Body of pancreas (tissue), 4 donors: ENCODE measurements at regions not wholly inside any gene's neighbourhood (a gene's known extent, or its start where the extent isn't known, plus 50 kb on each side); places are given as distances from the start of the nearest gene placed in this dataset.

Experiments used
- ATAC-seq: fragments of 150-250 bp; one replicate; pipeline ENCODE4 v1.9.1; 2016
- DNase-seq, 4 donors: peaks; one replicate each; pipeline ENCODE4 v3.0.0-alpha.2; 2019
- H3K27ac ChIP-seq, 4 donors: fragments of 200-600 bp; sonication (generic); 1 replicate in 3 of 4; 2 replicates in 1 of 4; pipeline versions ENCODE4 v1.5.1 to v1.6.1; 2016 to 2019; ENCODE audit warnings: mild to moderate bottlenecking in 1 of 4, mixed read lengths in 1 of 4, moderate library complexity in 1 of 4
- H3K27me3 ChIP-seq, 2 donors: fragments of 200-600 bp; sonication (generic); one replicate each; pipeline ENCODE4 v1.6.0; 2016; ENCODE audit warnings: mild to moderate bottlenecking in 1 of 2
- H3K36me3 ChIP-seq, 2 donors: fragments of 200-600 bp; sonication (generic); replicated peaks in 1 of 2; 2 replicates each; pipeline ENCODE4 v1.5.1; 2016; ENCODE audit warnings: low read depth in 2 of 2; ENCODE audit not compliant: insufficient read depth in 1 of 2
- H3K4me1 ChIP-seq: fragments of 200-600 bp; sonication (generic); one replicate; pipeline ENCODE4 v1.6.0; 2016
- H3K4me3 ChIP-seq, 2 donors: fragments of 200-600 bp; sonication (generic); 1 replicate in 1 of 2; 2 replicates in 1 of 2; pipeline ENCODE4 v1.5.1; 2016 to 2019
- H3K9me3 ChIP-seq, 3 donors: fragments of 200-600 bp; sonication (generic); 1 replicate in 2 of 3; 2 replicates in 1 of 3; pipeline ENCODE4 v1.5.1; 2016
- POLR2A ChIP-seq, 3 donors: fragments of 450-650 bp; IDR thresholded peaks; one replicate each; pipeline ENCODE4 v1.6.1; 2016; ENCODE audit warnings: antibody characterized with exemption in 3 of 3, mild to moderate bottlenecking in 2 of 3
- WGBS, 2 donors: methylation state at CpG; one replicate each; pipeline ENCODE4 v1.1.5; 2017; 5-methylcytosine and 5-hydroxymethylcytosine counted together
- intact Hi-C: fragments of 100-400 bp; cut with DNase I; formaldehyde crosslinking; loops from one replicate; pipeline ENCODE4 v1.15.1; 2023
- TF ChIP-seq, protein P1 (sequence below), 7 experiments: fragments of 450-650 bp in 4 of 7; fragments of 200-600 bp in 3 of 7; sonication (generic) in 3 of 7; IDR thresholded peaks; one replicate each; pipeline ENCODE4 v1.5.1; 2016 to 2019; ENCODE audit warnings: antibody characterized with exemption in 7 of 7

DNA sequence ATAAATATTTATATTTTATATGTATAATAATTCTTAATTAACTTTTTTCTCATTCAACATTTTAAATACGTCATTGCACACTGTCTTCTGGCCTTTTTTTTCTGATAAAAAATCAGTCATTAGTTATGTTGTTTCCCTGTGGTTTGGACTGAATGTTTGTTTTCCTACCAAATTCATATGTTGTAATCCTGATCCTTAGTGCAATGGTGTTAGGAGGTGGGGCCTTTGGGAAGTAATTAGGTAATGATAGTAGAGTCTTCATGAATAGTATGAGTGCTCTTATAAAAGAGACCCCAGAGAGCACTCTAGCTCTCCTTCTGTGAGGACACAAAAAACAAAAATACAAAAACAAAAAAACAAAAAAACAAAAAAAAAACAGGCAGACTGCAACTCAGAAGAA is 117.2 kb downstream of the GASK1B start:
- TF ChIP-seq, protein P1, sequence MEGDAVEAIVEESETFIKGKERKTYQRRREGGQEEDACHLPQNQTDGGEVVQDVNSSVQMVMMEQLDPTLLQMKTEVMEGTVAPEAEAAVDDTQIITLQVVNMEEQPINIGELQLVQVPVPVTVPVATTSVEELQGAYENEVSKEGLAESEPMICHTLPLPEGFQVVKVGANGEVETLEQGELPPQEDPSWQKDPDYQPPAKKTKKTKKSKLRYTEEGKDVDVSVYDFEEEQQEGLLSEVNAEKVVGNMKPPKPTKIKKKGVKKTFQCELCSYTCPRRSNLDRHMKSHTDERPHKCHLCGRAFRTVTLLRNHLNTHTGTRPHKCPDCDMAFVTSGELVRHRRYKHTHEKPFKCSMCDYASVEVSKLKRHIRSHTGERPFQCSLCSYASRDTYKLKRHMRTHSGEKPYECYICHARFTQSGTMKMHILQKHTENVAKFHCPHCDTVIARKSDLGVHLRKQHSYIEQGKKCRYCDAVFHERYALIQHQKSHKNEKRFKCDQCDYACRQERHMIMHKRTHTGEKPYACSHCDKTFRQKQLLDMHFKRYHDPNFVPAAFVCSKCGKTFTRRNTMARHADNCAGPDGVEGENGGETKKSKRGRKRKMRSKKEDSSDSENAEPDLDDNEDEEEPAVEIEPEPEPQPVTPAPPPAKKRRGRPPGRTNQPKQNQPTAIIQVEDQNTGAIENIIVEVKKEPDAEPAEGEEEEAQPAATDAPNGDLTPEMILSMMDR (IDR thresholded peaks at IDR 0.05), result no peak
- TF ChIP-seq POLR2A (IDR thresholded peaks at IDR 0.05), result no peak
- Histone ChIP-seq H3K4me1 (no peaks in the 10 kb centered on the region), H3K27ac (no peak overlapping the region), H3K4me3 (no peak overlapping the region), H3K9me3 (no peaks in the 10 kb centered on the region), H3K27me3 (no peaks in the 10 kb centered on the region), H3K36me3 (no peaks in the 10 kb centered on the region)
- ATAC-seq, result no peak
- no peak for DNase-seq
- 69% methylated on average over 1 of the region's 1 CpG for WGBS, 2 donors
- intact Hi-C loops, result no loop called here

DNA sequence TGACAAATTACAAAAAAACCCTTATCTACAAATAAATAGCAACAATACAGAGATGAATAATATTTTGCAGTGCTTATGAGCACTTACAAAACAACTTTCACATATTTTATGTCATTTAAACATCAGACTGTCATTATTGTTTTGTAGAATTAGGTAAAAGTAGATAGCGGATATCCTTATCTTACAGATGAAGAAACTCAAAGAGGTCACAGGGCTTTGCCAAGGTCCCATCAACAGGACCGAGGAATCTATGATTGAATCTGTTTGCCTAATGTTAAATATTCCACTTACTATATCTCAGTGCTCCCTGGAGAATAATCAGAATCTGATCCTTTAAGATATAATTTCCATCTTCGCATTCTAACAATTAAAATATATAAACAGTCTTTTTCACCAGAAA is 119.0 kb downstream of the GASK1B start:
- ATAC-seq, result no peak
- 64 to 68% methylated on average over 3 of the region's 3 CpGs for WGBS, 2 donors
- intact Hi-C loops, result no loop called here

DNA sequence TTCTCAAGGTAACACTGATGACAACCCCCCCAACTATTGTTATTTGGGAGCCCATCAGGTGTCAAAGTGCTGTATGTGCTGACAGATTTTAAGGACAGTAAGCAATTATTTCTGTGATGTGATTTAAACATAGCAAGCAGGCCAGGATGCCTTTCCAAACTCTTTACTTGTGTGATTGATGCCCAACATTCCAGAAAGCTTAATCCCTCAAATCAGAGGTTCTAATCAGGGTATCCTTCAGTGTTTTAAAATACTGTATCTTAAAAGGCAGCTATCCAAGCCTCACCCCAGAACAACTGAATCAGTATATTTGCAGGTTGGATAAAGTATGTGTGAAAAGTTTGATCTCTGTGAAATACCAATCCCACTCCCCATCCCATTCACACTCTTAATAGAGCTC is 119.7 kb downstream of the GASK1B start:
- ATAC-seq, result no peak
- H3K27me3 ChIP-seq, result no peaks in the 10 kb centered on the region
- intact Hi-C loops, result no loop called here
- TF ChIP-seq POLR2A (IDR thresholded peaks at IDR 0.05), result no peak
- TF ChIP-seq, protein P1 (IDR thresholded peaks at IDR 0.05), result no peak
- no peaks in the 10 kb centered on the region for H3K9me3 ChIP-seq
- no peaks in the 10 kb centered on the region for H3K36me3 ChIP-seq
- H3K27ac ChIP-seq, result no peak overlapping the region
- DNase-seq, result no peak
- no peaks in the 10 kb centered on the region for H3K4me1 ChIP-seq
- no peak overlapping the region for H3K4me3 ChIP-seq

More for the DNA sequence above, 119.0 kb downstream of the GASK1B start:
- DNase-seq, result no peak
- no peak overlapping the region for H3K4me3 ChIP-seq
- no peaks in the 10 kb centered on the region for H3K4me1 ChIP-seq
- no peaks in the 10 kb centered on the region for H3K9me3 ChIP-seq
- H3K36me3 ChIP-seq, result no peaks in the 10 kb centered on the region
- no peaks in the 10 kb centered on the region for H3K27me3 ChIP-seq
- TF ChIP-seq, protein P1 (IDR thresholded peaks at IDR 0.05), result no peak
- no peak for TF ChIP-seq POLR2A (IDR thresholded peaks at IDR 0.05)
- H3K27ac ChIP-seq, result no peak overlapping the region

DNA sequence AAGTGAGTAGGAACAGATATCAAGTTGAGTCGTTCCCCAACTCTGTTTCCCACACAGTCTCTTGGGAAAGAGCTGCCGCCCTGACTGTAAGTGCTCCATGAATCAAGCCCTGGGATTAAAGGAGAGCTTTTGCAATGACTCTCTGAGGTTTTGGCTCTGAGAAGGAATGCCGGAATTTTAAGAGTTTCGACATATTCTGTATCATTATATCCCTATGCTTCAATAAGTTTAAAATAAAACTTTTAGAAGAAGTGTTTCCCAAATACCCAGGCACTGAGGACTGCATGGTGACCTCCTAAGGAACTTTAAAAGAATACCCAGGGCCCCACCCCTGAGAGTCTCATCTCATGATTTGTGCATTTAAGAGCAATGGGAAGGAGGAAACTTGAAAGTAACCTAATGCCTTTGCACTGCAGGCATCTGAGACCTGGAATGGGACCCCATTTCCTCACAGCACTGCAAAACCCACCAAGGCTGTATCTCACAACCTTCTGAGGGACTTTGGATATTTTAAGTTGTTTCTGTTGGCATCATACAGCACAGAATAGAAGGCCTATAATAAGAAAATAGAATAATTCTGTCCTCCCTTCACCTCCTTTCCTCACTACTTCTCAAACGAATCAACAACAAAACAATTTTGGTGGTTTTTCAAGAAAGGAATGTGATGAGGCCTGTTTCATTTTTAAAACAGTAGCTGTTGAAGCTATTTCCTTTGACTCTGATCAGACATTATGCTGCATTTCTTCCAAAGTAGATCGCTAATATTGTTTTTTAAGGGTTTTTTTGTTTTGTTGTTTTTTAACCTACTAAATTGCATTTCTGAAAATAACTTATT is 121.2 kb downstream of the GASK1B start:
- no peaks in the 10 kb centered on the region for H3K27me3 ChIP-seq
- no peak overlapping the region for H3K4me3 ChIP-seq
- H3K27ac ChIP-seq, result no peak overlapping the region
- H3K4me1 ChIP-seq, result no peaks in the 10 kb centered on the region
- no peak for TF ChIP-seq POLR2A (IDR thresholded peaks at IDR 0.05)
- TF ChIP-seq, protein P1 (IDR thresholded peaks at IDR 0.05), result no peak
- H3K9me3 ChIP-seq, result no peaks in the 10 kb centered on the region
- intact Hi-C loops, result no loop called here
- 60 to 65% methylated on average over 6 of the region's 6 CpGs for WGBS, 2 donors
- DNase-seq (peak in 1 of 4 donors; percentile 44), ATAC-seq (peak; percentile 55)
- no peaks in the 10 kb centered on the region for H3K36me3 ChIP-seq

DNA sequence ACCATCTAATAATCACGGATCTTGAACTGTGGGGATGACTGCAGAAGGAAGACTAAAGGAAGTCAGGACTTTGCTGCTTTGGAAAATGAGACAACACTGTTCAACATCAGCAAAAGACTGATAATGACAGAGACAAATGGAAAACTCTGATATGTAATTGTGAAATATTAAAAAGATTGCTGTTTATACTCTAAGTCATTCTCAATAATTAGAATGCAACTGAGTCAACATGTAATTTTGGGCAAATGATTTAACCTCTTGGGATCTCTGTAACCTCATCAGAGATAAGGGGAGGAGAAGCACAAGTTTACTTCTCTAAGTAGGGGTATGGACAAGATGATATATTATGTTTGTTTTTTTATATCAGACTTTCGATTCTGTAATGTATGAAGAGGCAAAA is 121.9 kb downstream of the GASK1B start:
- DNase-seq, result no peak
- 31 to 42% methylated on average over 2 of the region's 2 CpGs for WGBS, 2 donors
- Histone ChIP-seq H3K9me3 (no peaks in the 10 kb centered on the region), H3K27ac (no peak overlapping the region), H3K4me1 (no peaks in the 10 kb centered on the region), H3K4me3 (no peak overlapping the region), H3K36me3 (no peaks in the 10 kb centered on the region), H3K27me3 (no peaks in the 10 kb centered on the region)
- no peak for TF ChIP-seq POLR2A (IDR thresholded peaks at IDR 0.05)
- TF ChIP-seq, protein P1 (IDR thresholded peaks at IDR 0.05), result no peak
- no peak for ATAC-seq
- intact Hi-C loops, result no loop called here
